Pancreas (tissue), 10 donors: ENCODE measurements at regions not wholly inside any gene's neighbourhood (a gene's known extent, or its start where the extent isn't known, plus 50 kb on each side); places are given as distances from the start of the nearest gene placed in this dataset.

Experiments
- ATAC-seq, 4 donors: fragments of 200-7000 bp; cut with Tn5 transposase; one replicate each; pipeline versions ENCODE4 v1.8.0 to v1.9.1; 2020; ENCODE audit warnings: mild to moderate bottlenecking in 4 of 4, moderate library complexity in 4 of 4
- DNase-seq, 6 donors: peaks; one replicate each; pipeline ENCODE4 v3.0.0-alpha.2; 2020
- FAIRE-seq: peaks from 2 replicates; lab custom pipeline; 2012; peaks lifted over from hg19 to GRCh38; lab: Jason Lieb, UNC
- H3K27ac ChIP-seq, 4 donors: fragments of 200-600 bp; sonication (generic); 1 replicate in 3 of 4; 2 replicates in 1 of 4; pipeline versions ENCODE4 v1.5.0 to v1.8.0; 2020
- H3K27me3 ChIP-seq, 4 donors: fragments of 200-600 bp; one replicate each; pipeline ENCODE4 v1.8.0; 2021
- H3K36me3 ChIP-seq, 3 donors: fragments of 200-600 bp; sonication (generic) in 1 of 3; one replicate each; pipeline versions ENCODE4 v1.5.0 to v1.8.0; 2020 to 2021
- H3K4me1 ChIP-seq, 3 donors: fragments of 200-600 bp; one replicate each; pipeline ENCODE4 v1.8.0; 2021
- H3K4me3 ChIP-seq, 4 donors: fragments of 200-600 bp; sonication (generic) in 2 of 4; one replicate each; pipeline versions ENCODE4 v1.5.0 to v1.8.0; 2020 to 2021
- H3K9me3 ChIP-seq, 4 donors: fragments of 200-600 bp; one replicate each; pipeline ENCODE4 v1.8.0; 2021
- CTCF ChIP-seq, 4 donors: fragments of 200-600 bp; sonication (generic) in 3 of 4; IDR thresholded peaks; one replicate each; pipeline versions ENCODE4 v1.5.0 to v1.8.0; 2021; ENCODE audit warnings: antibody characterized with exemption in 4 of 4
- WGBS, 2 donors: extraction: QIAGEN DNeasy Blood & Tissue Kit; methylation state at CpG; one replicate each; pipeline ENCODE4 v1.1.7; 2013; 5-methylcytosine and 5-hydroxymethylcytosine counted together
- intact Hi-C, 3 donors: fragments of 100-400 bp; cut with DNase I; formaldehyde crosslinking; loops; one replicate each; pipeline versions ENCODE4 v1.11.1 to v1.14.2; 2022
- donor health status: healthy with polysubstance abuse.
- donor health status: DM: no; HTN: no; CAD: no; lungs with moderate emphysema.
- donor health status: DM: no; HTN: no; CAD: no.
- donor health status: control.
- donor health status: control.
- donor health status: Bipolar disorder and iron deficiency.
- donor health status: DM: yes; HTN: yes; CAD: no.
- donor health status: DM: no; HTN: no; CAD: no.
- donor health status: DM: no; HTN: no; CAD: no.
- donor health status: DM: yes; HTN: yes; CAD: no.

- no peak for TF ChIP-seq CTCF (IDR thresholded peaks at IDR 0.05)
- Histone ChIP-seq H3K4me3 (no peak overlapping the region), H3K4me1 (no peaks in the 10 kb centered on the region), H3K9me3 (no peaks in the 10 kb centered on the region), H3K36me3 (no peaks in the 10 kb centered on the region), H3K27me3 (no peaks in the 10 kb centered on the region), H3K27ac (no peak overlapping the region)
- WGBS, 2 donors: 77 to 79% methylated on average over 3 of the region's 3 CpGs
- DNase-seq: no peak
- no peak for FAIRE-seq
- ATAC-seq: no peak
- intact Hi-C loops: no loop called here
These were observed 550.1 kb upstream of the B3GALT2 start for GRCh38 chr1:193736507-193736906.

- no peak overlapping the region for H3K4me3 ChIP-seq
- intact Hi-C loops: no loop called here
- no peaks in the 10 kb centered on the region for H3K9me3 ChIP-seq
- WGBS, 2 donors: 20 to 28% methylated on average over 3 of the region's 3 CpGs
- ATAC-seq (no peak), FAIRE-seq (no peak), DNase-seq (no peak)
- TF ChIP-seq CTCF (IDR thresholded peaks at IDR 0.05): no peak
- no peaks in the 10 kb centered on the region for H3K36me3 ChIP-seq
- no peak overlapping the region for H3K27ac ChIP-seq
- H3K4me1 ChIP-seq: no peaks in the 10 kb centered on the region
- no peaks in the 10 kb centered on the region for H3K27me3 ChIP-seq
These were observed 547.3 kb upstream of the B3GALT2 start for GRCh38 chr1:193733674-193734073.

- FAIRE-seq (no peak), ATAC-seq (no peak), DNase-seq (no peak)
- Histone ChIP-seq H3K9me3 (no peaks in the 10 kb centered on the region), H3K27ac (no peak overlapping the region), H3K4me1 (no peaks in the 10 kb centered on the region), H3K36me3 (no peaks in the 10 kb centered on the region), H3K27me3 (no peaks in the 10 kb centered on the region), H3K4me3 (no peak overlapping the region)
- intact Hi-C loops: no loop called here
- WGBS, 2 donors: 41 to 44% methylated on average over 3 of the region's 3 CpGs
- TF ChIP-seq CTCF (IDR thresholded peaks at IDR 0.05): no peak
These were observed 543.6 kb upstream of the B3GALT2 start for GRCh38 chr1:193730017-193730416.

GRCh38 chr1:193729429-193729828 lies 543.0 kb upstream of the B3GALT2 start:
- WGBS, 2 donors: 45 to 48% methylated on average over 2 of the region's 2 CpGs
- Histone ChIP-seq H3K36me3 (no peaks in the 10 kb centered on the region), H3K9me3 (no peaks in the 10 kb centered on the region), H3K27ac (no peak overlapping the region), H3K4me3 (no peak overlapping the region), H3K4me1 (no peaks in the 10 kb centered on the region), H3K27me3 (no peaks in the 10 kb centered on the region)
- FAIRE-seq (no peak), ATAC-seq (no peak), DNase-seq (no peak)
- TF ChIP-seq CTCF (IDR thresholded peaks at IDR 0.05): no peak
- intact Hi-C loops: no loop called here

- H3K36me3 ChIP-seq: no peaks in the 10 kb centered on the region
- no peak for TF ChIP-seq CTCF (IDR thresholded peaks at IDR 0.05)
- 36 to 42% methylated on average over 1 of the region's 1 CpG for WGBS, 2 donors
- no peak for ATAC-seq
- H3K27me3 ChIP-seq: no peaks in the 10 kb centered on the region
- no peak for DNase-seq
- no peak for FAIRE-seq
- no peaks in the 10 kb centered on the region for H3K9me3 ChIP-seq
- intact Hi-C loops: no loop called here
- no peaks in the 10 kb centered on the region for H3K4me1 ChIP-seq
- H3K27ac ChIP-seq: no peak overlapping the region
- no peak overlapping the region for H3K4me3 ChIP-seq
These were observed 541.4 kb upstream of the B3GALT2 start for GRCh38 chr1:193727850-193728249.
